H1 (cell line): ENCODE measurements at regions not wholly inside any gene's neighbourhood (a gene's known extent, or its start where the extent isn't known, plus 50 kb on each side); places are given as distances from the start of the nearest gene placed in this dataset.

Source experiments
- CTCF ChIA-PET: fragments of 300-600 bp; sonication (Branson Sonifier 250); formaldehyde crosslinking; loops from one replicate; lab custom pipeline; 2021; ENCODE audit not compliant: partially characterized antibody; lab: Charles Lee
- POLR2A ChIA-PET: fragments of 300-600 bp; sonication (Branson Sonifier 250); formaldehyde crosslinking; loops from one replicate; lab custom pipeline; 2021; ENCODE audit warnings: inconsistent platforms; ENCODE audit not compliant: partially characterized antibody; lab: Charles Lee
- DNase-seq, 2 experiments: peaks; one replicate each; pipeline versions ENCODE4 v3.0.0 to v3.0.0-alpha.2; 2010 to 2022; ENCODE audit warnings: low spot score in 2 of 2, low read depth in 1 of 2, mixed read lengths in 1 of 2
- FAIRE-seq: peaks from 2 replicates; lab custom pipeline; 2011; peaks lifted over from hg19 to GRCh38; lab: Jason Lieb, UNC
- H2AFZ ChIP-seq: 2 replicates; pipeline ENCODE4 v1.8.1; 2012; ENCODE audit warnings: low read length, inconsistent platforms
- H2AK5ac ChIP-seq: 2 replicates; pipeline ENCODE4 v1.6.1; 2013; ENCODE audit warnings: low read depth, low read length
- H2BK120ac ChIP-seq: replicated peaks from 2 replicates; pipeline ENCODE3; 2013; ENCODE audit warnings: low read depth, low read length, inconsistent platforms
- H2BK12ac ChIP-seq: 2 replicates; pipeline ENCODE4 v1.6.1; 2013; ENCODE audit warnings: low read depth, low read length
- H2BK15ac ChIP-seq: 2 replicates; pipeline ENCODE4 v1.6.1; 2013; ENCODE audit warnings: low read length
- H2BK20ac ChIP-seq: 2 replicates; pipeline ENCODE4 v1.6.1; 2013; ENCODE audit warnings: low read length
- H2BK5ac ChIP-seq: 2 replicates; pipeline ENCODE4 v1.6.1; 2013; ENCODE audit warnings: low read depth, low read length
- H3K14ac ChIP-seq: 2 replicates; pipeline ENCODE4 v1.6.1; 2013; ENCODE audit warnings: inconsistent platforms; ENCODE audit not compliant: insufficient read length
- H3K18ac ChIP-seq: 2 replicates; pipeline ENCODE4 v1.6.1; 2013; ENCODE audit warnings: low read length; ENCODE audit errors: extremely low read depth
- H3K23ac ChIP-seq: 2 replicates; pipeline ENCODE4 v1.6.1; 2013; ENCODE audit warnings: inconsistent platforms; ENCODE audit not compliant: insufficient read length
- H3K23me2 ChIP-seq: 2 replicates; pipeline ENCODE4 v1.6.1; 2013; ENCODE audit warnings: low read depth, low read length
- H3K27ac ChIP-seq: 2 replicates; pipeline ENCODE4 v1.6.1; 2011; ENCODE audit warnings: low read depth, low read length, inconsistent platforms
- H3K27me3 ChIP-seq, 4 experiments: replicated peaks in 1 of 4; 1 replicate in 1 of 4; 2 replicates in 3 of 4; pipeline versions ENCODE4 v1.6.1 to v1.8.1; 2011 to 2013; ENCODE audit warnings: low read length in 3 of 4, mild to moderate bottlenecking in 3 of 4, inconsistent platforms in 2 of 4, mixed read lengths in 2 of 4, moderate library complexity in 1 of 4; ENCODE audit not compliant: control insufficient read depth in 3 of 4, insufficient read depth in 3 of 4; ENCODE audit errors: extremely low read depth in 1 of 4
- H3K36me3 ChIP-seq, 4 experiments: 2 replicates each; pipeline versions ENCODE4 v1.6.1 to v1.8.1; 2011 to 2013; ENCODE audit warnings: mild to moderate bottlenecking in 4 of 4, low read length in 3 of 4, moderate library complexity in 2 of 4, control low read depth in 1 of 4, inconsistent platforms in 1 of 4; ENCODE audit not compliant: insufficient read depth in 4 of 4, control insufficient read depth in 2 of 4
- H3K4ac ChIP-seq: replicated peaks from 2 replicates; pipeline ENCODE3; 2013; ENCODE audit warnings: low read length, low read depth, mixed read lengths, inconsistent platforms; ENCODE audit not compliant: insufficient read length
- H3K4me1 ChIP-seq, 4 experiments: replicated peaks in 1 of 4; 1 replicate in 1 of 4; 2 replicates in 3 of 4; pipeline versions ENCODE4 v1.6.1 to v1.8.1; 2011 to 2013; ENCODE audit warnings: low read length in 3 of 4, inconsistent platforms in 2 of 4, mixed read lengths in 1 of 4; ENCODE audit not compliant: insufficient read depth in 4 of 4, control insufficient read depth in 3 of 4
- H3K4me2 ChIP-seq, 2 experiments: 2 replicates each; pipeline versions ENCODE4 v1.6.1 to v1.8.1; 2011 to 2013; ENCODE audit warnings: low read depth in 2 of 2, low read length in 2 of 2, control low read depth in 1 of 2, inconsistent platforms in 1 of 2, mild to moderate bottlenecking in 1 of 2; ENCODE audit not compliant: insufficient read depth in 1 of 2
- H3K4me3 ChIP-seq, 4 experiments: fragments of 200-600, 300-600 bp in 1 of 4; sonication (generic), shearing (Covaris generic), sonication (Bioruptor Twin) in 1 of 4; 2 replicates each; pipeline versions ENCODE4 v1.5.1 to v1.8.1; 2011 to 2016; ENCODE audit warnings: low read length in 4 of 4, low read depth in 3 of 4, control low read depth in 2 of 4, inconsistent platforms in 2 of 4, mild to moderate bottlenecking in 2 of 4, mixed read lengths in 1 of 4, moderate library complexity in 1 of 4; ENCODE audit not compliant: insufficient read depth in 2 of 4; ENCODE audit errors: extremely low read depth in 1 of 4
- H3K56ac ChIP-seq: replicated peaks from 2 replicates; pipeline ENCODE3; 2013; ENCODE audit warnings: low read depth, mild to moderate bottlenecking, mixed read lengths, low read length, inconsistent platforms; ENCODE audit not compliant: insufficient read length
- H3K79me1 ChIP-seq: 2 replicates; pipeline ENCODE4 v1.6.1; 2013; ENCODE audit warnings: low read depth, low read length, control low read depth
- H3K79me2 ChIP-seq, 2 experiments: 2 replicates each; pipeline versions ENCODE4 v1.6.1 to v1.8.1; 2012 to 2013; ENCODE audit warnings: low read length in 2 of 2, mild to moderate bottlenecking in 2 of 2, inconsistent platforms in 1 of 2; ENCODE audit not compliant: insufficient read depth in 2 of 2, control insufficient read depth in 1 of 2
- H3K9ac ChIP-seq, 4 experiments: replicated peaks in 1 of 4; 1 replicate in 1 of 4; 2 replicates in 3 of 4; pipeline versions ENCODE4 v1.6.1 to v1.8.1; 2011 to 2013; ENCODE audit warnings: low read depth in 3 of 4, low read length in 3 of 4, control low read depth in 2 of 4, mild to moderate bottlenecking in 2 of 4, moderate library complexity in 2 of 4, inconsistent platforms in 1 of 4; ENCODE audit errors: extremely low read depth in 1 of 4
- H3K9me3 ChIP-seq, 2 experiments: 2 replicates each; pipeline versions ENCODE4 v1.6.1 to v1.8.1; 2012 to 2013; ENCODE audit warnings: mild to moderate bottlenecking in 2 of 2, moderate library complexity in 2 of 2, control low read depth in 1 of 2, inconsistent platforms in 1 of 2, low read depth in 1 of 2, low read length in 1 of 2, mixed read lengths in 1 of 2; ENCODE audit not compliant: insufficient read depth in 2 of 2
- H4K20me1 ChIP-seq, 2 experiments: replicated peaks in 1 of 2; 2 replicates each; pipeline versions ENCODE3 to v1.8.1; 2011 to 2013; ENCODE audit warnings: inconsistent platforms in 2 of 2, low read length in 2 of 2, mild to moderate bottlenecking in 1 of 2; ENCODE audit not compliant: insufficient read depth in 2 of 2, control insufficient read depth in 1 of 2
- H4K5ac ChIP-seq: 2 replicates; pipeline ENCODE4 v1.6.1; 2013; ENCODE audit warnings: low read length, low read depth, mixed read lengths, inconsistent platforms; ENCODE audit not compliant: insufficient read length
- H4K8ac ChIP-seq: 2 replicates; pipeline ENCODE4 v1.8.0; 2013; ENCODE audit warnings: mild to moderate bottlenecking, moderate library complexity, low read length, inconsistent platforms; ENCODE audit not compliant: insufficient read depth; ENCODE audit errors: extremely low read depth
- H4K91ac ChIP-seq: replicated peaks from 2 replicates; pipeline ENCODE3; 2013; ENCODE audit warnings: low read length, mixed read lengths, inconsistent platforms; ENCODE audit not compliant: insufficient read length
- ASH2L ChIP-seq: fragments of 200-600, 300-600 bp; sonication (generic); IDR thresholded peaks from one replicate; pipeline ENCODE4 v1.7.1; 2017; ENCODE audit warnings: low read length
- ATF2 ChIP-seq: IDR thresholded peaks from 2 replicates; pipeline ENCODE4 v1.6.1; 2012; ENCODE audit warnings: low read length, inconsistent platforms
- BCL11A ChIP-seq, 2 experiments: IDR thresholded peaks; one replicate each; pipeline ENCODE4 v1.6.1; 2011; ENCODE audit warnings: low read depth in 2 of 2, low read length in 2 of 2, mild to moderate bottlenecking in 2 of 2
- BRCA1 ChIP-seq: IDR thresholded peaks from 2 replicates; pipeline ENCODE4 v1.6.1; 2012; ENCODE audit warnings: low read depth, low read length, improper control_type of control experiment
- CBX5 ChIP-seq: fragments of 300-800, 300-1000 bp; sonication (generic); IDR thresholded peaks from 2 replicates; pipeline ENCODE4 v1.7.1; 2016; ENCODE audit warnings: antibody characterized with exemption, low read length, low read depth
- POLR2A ChIP-seq, 2 experiments: IDR thresholded peaks; 1 replicate in 1 of 2; 2 replicates in 1 of 2; pipeline ENCODE4 v1.6.1; 2011; ENCODE audit warnings: low read depth in 2 of 2, low read length in 2 of 2, mild to moderate bottlenecking in 2 of 2; ENCODE audit errors: control extremely low read depth in 1 of 2
- RAD21 ChIP-seq, 2 experiments: IDR thresholded peaks in 1 of 2; conservative IDR thresholded peaks in 1 of 2; 2 replicates each; pipeline ENCODE4 v1.6.1; 2011; ENCODE audit warnings: low read depth in 2 of 2, low read length in 2 of 2, improper control_type of control experiment in 1 of 2, inconsistent platforms in 1 of 2, mild to moderate bottlenecking in 1 of 2, moderate library complexity in 1 of 2
- RFX5 ChIP-seq: IDR thresholded peaks from 2 replicates; pipeline ENCODE4 v1.6.1; 2011; ENCODE audit warnings: low read depth, low read length, improper control_type of control experiment, borderline replicate concordance
- RXRA ChIP-seq: IDR thresholded peaks from 2 replicates; pipeline ENCODE4 v1.6.1; 2011; ENCODE audit warnings: low read depth, mild to moderate bottlenecking, low read length, moderate library complexity; ENCODE audit not compliant: insufficient read depth
- SAP30 ChIP-seq: fragments of 300-600 bp; sonication (generic); IDR thresholded peaks from 2 replicates; pipeline ENCODE4 v1.7.1; 2012; ENCODE audit warnings: low read length, moderate library complexity, mild to moderate bottlenecking, inconsistent platforms; ENCODE audit not compliant: insufficient read depth, insufficient replicate concordance
- SIN3A ChIP-seq, 2 experiments: IDR thresholded peaks in 1 of 2; conservative IDR thresholded peaks in 1 of 2; 2 replicates each; pipeline ENCODE4 v1.6.1; 2011 to 2012; ENCODE audit warnings: low read length in 2 of 2, improper control_type of control experiment in 1 of 2, low read depth in 1 of 2, mild to moderate bottlenecking in 1 of 2
- TAF7 ChIP-seq: optimal IDR thresholded peaks from 2 replicates; pipeline ENCODE3; 2011; ENCODE audit warnings: low read depth, mild to moderate bottlenecking, inconsistent platforms, low read length, moderate library complexity, borderline replicate concordance

GRCh38 chr18:44526705-44527415 lies 153.8 kb upstream of the SETBP1 start:
- Histone ChIP-seq H2AFZ (no peak overlapping the region), H3K4me2 (no peak overlapping the region), H3K27me3 (no peaks in the 10 kb centered on the region), H3K23ac (no peak overlapping the region), H2BK120ac (no peak overlapping the region), H3K18ac (no peak overlapping the region), H3K36me3 (no peaks in the 10 kb centered on the region), H3K4ac (no peak overlapping the region), H3K79me2 (no peaks in the 10 kb centered on the region), H3K79me1 (no peaks in the 10 kb centered on the region), H2BK5ac (no peak overlapping the region), H2BK20ac (no peak overlapping the region), H3K14ac (no peak overlapping the region), H3K27ac (no peak overlapping the region), H3K9ac (no peak overlapping the region), H4K8ac (no peak overlapping the region), H4K5ac (no peak overlapping the region), H3K23me2 (no peaks in the 10 kb centered on the region), H2BK12ac (no peak overlapping the region), H4K91ac (no peak overlapping the region), H3K56ac (no peak overlapping the region), H3K4me3 (no peak overlapping the region), H3K4me1 (no peaks in the 10 kb centered on the region), H4K20me1 (no peaks in the 10 kb centered on the region), H3K9me3 (no peaks in the 10 kb centered on the region), H2BK15ac (no peak overlapping the region), H2AK5ac (no peak overlapping the region)
- FAIRE-seq (no peak), DNase-seq (no peak)
- CTCF ChIA-PET: no interaction called here
- POLR2A ChIA-PET: no interaction called here
- no peak for TF ChIP-seq SIN3A (conservative IDR thresholded peaks at IDR 0.05 in 1 of 2, IDR thresholded peaks at IDR 0.05 in 1 of 2; ENCODE audit: low read depth in 1 of 2, low read length in 2 of 2)
- TF ChIP-seq CBX5: no peak
- no peak for TF ChIP-seq SAP30
- no peak for TF ChIP-seq BRCA1
- TF ChIP-seq RXRA: no peak
- no peak for TF ChIP-seq ATF2
- no peak for TF ChIP-seq POLR2A (IDR thresholded peaks at IDR 0.05; ENCODE audit: control extremely low read depth in 1 of 2, low read depth in 2 of 2, low read length in 2 of 2)
- no peak for TF ChIP-seq ASH2L
- TF ChIP-seq RFX5: no peak
- no peak for TF ChIP-seq TAF7
- no peak for TF ChIP-seq BCL11A (IDR thresholded peaks at IDR 0.05; ENCODE audit: low read depth in 2 of 2, low read length in 2 of 2)
- no peak for TF ChIP-seq RAD21 (IDR thresholded peaks at IDR 0.05 in 1 of 2, conservative IDR thresholded peaks at IDR 0.05 in 1 of 2; ENCODE audit: low read depth in 2 of 2, low read length in 2 of 2)
